HepG2 (cell line): ENCODE measurements at regions not wholly inside any gene's neighbourhood (a gene's known extent, or its start where the extent isn't known, plus 50 kb on each side); places are given as distances from the start of the nearest gene placed in this dataset.

Experiments
- EHMT2 ChIP-seq: fragments of 200-600 bp; sonication (generic); IDR thresholded peaks from 2 replicates; pipeline ENCODE4 v1.7.0; 2017; ENCODE audit warnings: antibody characterized with exemption, low read depth, low read length, borderline replicate concordance
- HNF4G ChIP-seq, 2 experiments: sonication (generic) in 1 of 2; formaldehyde crosslinking in 1 of 2; IDR thresholded peaks; 2 replicates each; pipeline versions ENCODE4 v1.4.0 to v1.6.1; 2011 to 2020; ENCODE audit warnings: borderline replicate concordance in 2 of 2, low read depth in 2 of 2, mild to moderate bottlenecking in 2 of 2, low read length in 1 of 2, missing genetic modification reagents in 1 of 2, moderate library complexity in 1 of 2
- IRF2 ChIP-seq: IDR thresholded peaks from 2 replicates; pipeline ENCODE4 v1.6.1; 2018; ENCODE audit warnings: missing genetic modification reagents, missing compliant biosample characterization
- KLF16 ChIP-seq, 2 experiments: sonication (generic) in 1 of 2; formaldehyde crosslinking in 1 of 2; IDR thresholded peaks; 2 replicates each; pipeline versions ENCODE4 v1.6.1 to v1.8.0; 2016 to 2023; ENCODE audit warnings: missing genetic modification reagents in 2 of 2, missing compliant biosample characterization in 1 of 2
- KMT2B ChIP-seq: IDR thresholded peaks from 2 replicates; pipeline ENCODE4 v1.6.1; 2016; ENCODE audit warnings: missing genetic modification reagents, missing compliant biosample characterization
- MAZ ChIP-seq, 2 experiments: sonication (generic) in 1 of 2; formaldehyde crosslinking in 1 of 2; IDR thresholded peaks; 2 replicates each; pipeline versions ENCODE4 v1.5.0 to v1.6.1; 2012 to 2020; ENCODE audit warnings: low read depth in 2 of 2, mild to moderate bottlenecking in 2 of 2, borderline replicate concordance in 1 of 2, improper control_type of control experiment in 1 of 2, low read length in 1 of 2, missing genetic modification reagents in 1 of 2, moderate library complexity in 1 of 2
- MIER2 ChIP-seq: IDR thresholded peaks from 2 replicates; pipeline ENCODE4 v1.6.1; 2016; ENCODE audit warnings: missing biosample characterization, missing genetic modification reagents
- POGZ ChIP-seq: sonication (generic); formaldehyde crosslinking; IDR thresholded peaks from 2 replicates; pipeline ENCODE4 v1.4.0; 2020; ENCODE audit warnings: mild to moderate bottlenecking, missing genetic modification reagents
- SP140L ChIP-seq: sonication (generic); formaldehyde crosslinking; IDR thresholded peaks from 2 replicates; pipeline ENCODE4 v1.4.0; 2020; ENCODE audit warnings: missing genetic modification reagents, borderline replicate concordance
- TBX2 ChIP-seq: sonication (generic); formaldehyde crosslinking; IDR thresholded peaks from 2 replicates; pipeline ENCODE4 v1.5.0; 2020; ENCODE audit warnings: missing genetic modification reagents, mild to moderate bottlenecking, borderline replicate concordance
- ZBTB1 ChIP-seq: sonication (generic); formaldehyde crosslinking; IDR thresholded peaks from 2 replicates; pipeline ENCODE4 v1.4.0; 2020; ENCODE audit warnings: missing genetic modification reagents, borderline replicate concordance
- ZNF614 ChIP-seq: IDR thresholded peaks from 2 replicates; pipeline ENCODE4 v1.6.1; 2018; ENCODE audit warnings: missing biosample characterization, missing genetic modification reagents, inconsistent platforms, borderline replicate concordance
- ZNF7 ChIP-seq: IDR thresholded peaks from 2 replicates; pipeline ENCODE4 v1.6.1; 2016; ENCODE audit warnings: missing biosample characterization, missing genetic modification reagents
- ZNF772 ChIP-seq: sonication (generic); formaldehyde crosslinking; IDR thresholded peaks from 2 replicates; pipeline ENCODE4 v1.5.0; 2020; ENCODE audit warnings: mild to moderate bottlenecking, missing genetic modification reagents
- ZNF780A ChIP-seq: sonication (generic); formaldehyde crosslinking; IDR thresholded peaks from 2 replicates; pipeline ENCODE4 v1.8.0; 2022; ENCODE audit warnings: mild to moderate bottlenecking, missing genetic modification reagents, moderate library complexity
- TF ChIP-seq, protein P1 (sequence below): sonication (generic); formaldehyde crosslinking; IDR thresholded peaks from 2 replicates; pipeline ENCODE4 v1.4.0; 2020; ENCODE audit warnings: mild to moderate bottlenecking, missing genetic modification reagents, borderline replicate concordance
- TF ChIP-seq, protein P2 (sequence below): sonication (generic); formaldehyde crosslinking; conservative IDR thresholded peaks from 2 replicates; pipeline ENCODE4 v1.8.1; 2023; ENCODE audit warnings: missing genetic modification reagents
- TF ChIP-seq, protein P3 (sequence below): IDR thresholded peaks from 2 replicates; pipeline ENCODE4 v1.6.1; 2016; ENCODE audit warnings: mild to moderate bottlenecking, missing biosample characterization, missing genetic modification reagents
- TF ChIP-seq, protein P4 (sequence below): sonication (generic); formaldehyde crosslinking; IDR thresholded peaks from 2 replicates; pipeline ENCODE4 v1.5.1; 2020; ENCODE audit warnings: mild to moderate bottlenecking, moderate library complexity, missing genetic modification reagents

DNA sequence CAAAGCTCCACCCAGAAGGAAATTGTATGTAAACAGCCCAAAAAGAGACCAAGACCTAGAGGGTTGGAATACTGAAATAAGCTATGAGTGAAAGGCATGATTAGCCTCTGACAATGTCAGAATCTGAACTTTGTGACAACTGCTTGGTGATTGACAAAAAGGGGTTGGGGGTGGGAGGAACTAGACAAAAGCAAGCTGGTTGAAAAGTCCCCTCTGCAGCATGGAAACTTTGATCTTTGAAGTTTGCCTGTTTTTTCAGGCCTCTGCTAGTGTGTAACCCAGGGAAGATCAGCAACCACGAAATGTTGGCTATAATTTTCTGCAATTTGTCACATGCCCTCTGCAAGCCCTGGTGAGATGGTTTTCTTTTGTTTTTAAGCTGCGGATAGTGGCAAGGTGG is 104.8 kb upstream of the SLC25A13 start (continued):
- TF ChIP-seq, protein P1, sequence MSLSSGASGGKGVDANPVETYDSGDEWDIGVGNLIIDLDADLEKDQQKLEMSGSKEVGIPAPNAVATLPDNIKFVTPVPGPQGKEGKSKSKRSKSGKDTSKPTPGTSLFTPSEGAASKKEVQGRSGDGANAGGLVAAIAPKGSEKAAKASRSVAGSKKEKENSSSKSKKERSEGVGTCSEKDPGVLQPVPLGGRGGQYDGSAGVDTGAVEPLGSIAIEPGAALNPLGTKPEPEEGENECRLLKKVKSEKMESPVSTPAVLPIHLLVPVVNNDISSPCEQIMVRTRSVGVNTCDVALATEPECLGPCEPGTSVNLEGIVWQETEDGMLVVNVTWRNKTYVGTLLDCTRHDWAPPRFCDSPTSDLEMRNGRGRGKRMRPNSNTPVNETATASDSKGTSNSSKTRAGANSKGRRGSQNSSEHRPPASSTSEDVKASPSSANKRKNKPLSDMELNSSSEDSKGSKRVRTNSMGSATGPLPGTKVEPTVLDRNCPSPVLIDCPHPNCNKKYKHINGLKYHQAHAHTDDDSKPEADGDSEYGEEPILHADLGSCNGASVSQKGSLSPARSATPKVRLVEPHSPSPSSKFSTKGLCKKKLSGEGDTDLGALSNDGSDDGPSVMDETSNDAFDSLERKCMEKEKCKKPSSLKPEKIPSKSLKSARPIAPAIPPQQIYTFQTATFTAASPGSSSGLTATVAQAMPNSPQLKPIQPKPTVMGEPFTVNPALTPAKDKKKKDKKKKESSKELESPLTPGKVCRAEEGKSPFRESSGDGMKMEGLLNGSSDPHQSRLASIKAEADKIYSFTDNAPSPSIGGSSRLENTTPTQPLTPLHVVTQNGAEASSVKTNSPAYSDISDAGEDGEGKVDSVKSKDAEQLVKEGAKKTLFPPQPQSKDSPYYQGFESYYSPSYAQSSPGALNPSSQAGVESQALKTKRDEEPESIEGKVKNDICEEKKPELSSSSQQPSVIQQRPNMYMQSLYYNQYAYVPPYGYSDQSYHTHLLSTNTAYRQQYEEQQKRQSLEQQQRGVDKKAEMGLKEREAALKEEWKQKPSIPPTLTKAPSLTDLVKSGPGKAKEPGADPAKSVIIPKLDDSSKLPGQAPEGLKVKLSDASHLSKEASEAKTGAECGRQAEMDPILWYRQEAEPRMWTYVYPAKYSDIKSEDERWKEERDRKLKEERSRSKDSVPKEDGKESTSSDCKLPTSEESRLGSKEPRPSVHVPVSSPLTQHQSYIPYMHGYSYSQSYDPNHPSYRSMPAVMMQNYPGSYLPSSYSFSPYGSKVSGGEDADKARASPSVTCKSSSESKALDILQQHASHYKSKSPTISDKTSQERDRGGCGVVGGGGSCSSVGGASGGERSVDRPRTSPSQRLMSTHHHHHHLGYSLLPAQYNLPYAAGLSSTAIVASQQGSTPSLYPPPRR, result no peak
- TF ChIP-seq POGZ (peak; percentile 30; the same call in 1 of the 2 replicates), KLF16 (CRISPR knock-in tag; IDR thresholded peaks at IDR 0.05) (no peak), TBX2 (peak; percentile 36; the same call in 1 of the 2 replicates), ZNF614 (0 out of 2 replicates have a peak, but pooled peaks have one; percentile 32), MAZ (IDR thresholded peaks at IDR 0.05; ENCODE audit: borderline replicate concordance, low read depth, low read length) (no peak), MAZ (CRISPR knock-in tag; IDR thresholded peaks at IDR 0.05; ENCODE audit: low read depth) (no peak), MIER2 (CRISPR knock-in tag) (no peak), ZNF772 (peak; percentile 43; the same call in 1 of the 2 replicates), EHMT2 (peak; percentile 90; the same call in 1 of the 2 replicates), ZNF780A (no peak), IRF2 (CRISPR knock-in tag) (peak; percentile 50; the same call in 1 of the 2 replicates), KMT2B (CRISPR knock-in tag) (no peak), HNF4G (IDR thresholded peaks at IDR 0.05; ENCODE audit: borderline replicate concordance, low read depth, low read length) (peak; percentile 92), HNF4G (CRISPR knock-in tag; IDR thresholded peaks at IDR 0.05; ENCODE audit: borderline replicate concordance, low read depth) (no peak; the same call in 1 of the 2 replicates), ZNF7 (CRISPR knock-in tag) (no peak), ZBTB1 (no peak), SP140L (no peak)
- TF ChIP-seq, protein P2, sequence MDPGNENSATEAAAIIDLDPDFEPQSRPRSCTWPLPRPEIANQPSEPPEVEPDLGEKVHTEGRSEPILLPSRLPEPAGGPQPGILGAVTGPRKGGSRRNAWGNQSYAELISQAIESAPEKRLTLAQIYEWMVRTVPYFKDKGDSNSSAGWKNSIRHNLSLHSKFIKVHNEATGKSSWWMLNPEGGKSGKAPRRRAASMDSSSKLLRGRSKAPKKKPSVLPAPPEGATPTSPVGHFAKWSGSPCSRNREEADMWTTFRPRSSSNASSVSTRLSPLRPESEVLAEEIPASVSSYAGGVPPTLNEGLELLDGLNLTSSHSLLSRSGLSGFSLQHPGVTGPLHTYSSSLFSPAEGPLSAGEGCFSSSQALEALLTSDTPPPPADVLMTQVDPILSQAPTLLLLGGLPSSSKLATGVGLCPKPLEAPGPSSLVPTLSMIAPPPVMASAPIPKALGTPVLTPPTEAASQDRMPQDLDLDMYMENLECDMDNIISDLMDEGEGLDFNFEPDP (CRISPR knock-in tag), result no peak
- TF ChIP-seq, protein P3, sequence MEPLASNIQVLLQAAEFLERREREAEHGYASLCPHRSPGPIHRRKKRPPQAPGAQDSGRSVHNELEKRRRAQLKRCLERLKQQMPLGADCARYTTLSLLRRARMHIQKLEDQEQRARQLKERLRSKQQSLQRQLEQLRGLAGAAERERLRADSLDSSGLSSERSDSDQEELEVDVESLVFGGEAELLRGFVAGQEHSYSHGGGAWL (CRISPR knock-in tag), result no peak
- TF ChIP-seq, protein P4, sequence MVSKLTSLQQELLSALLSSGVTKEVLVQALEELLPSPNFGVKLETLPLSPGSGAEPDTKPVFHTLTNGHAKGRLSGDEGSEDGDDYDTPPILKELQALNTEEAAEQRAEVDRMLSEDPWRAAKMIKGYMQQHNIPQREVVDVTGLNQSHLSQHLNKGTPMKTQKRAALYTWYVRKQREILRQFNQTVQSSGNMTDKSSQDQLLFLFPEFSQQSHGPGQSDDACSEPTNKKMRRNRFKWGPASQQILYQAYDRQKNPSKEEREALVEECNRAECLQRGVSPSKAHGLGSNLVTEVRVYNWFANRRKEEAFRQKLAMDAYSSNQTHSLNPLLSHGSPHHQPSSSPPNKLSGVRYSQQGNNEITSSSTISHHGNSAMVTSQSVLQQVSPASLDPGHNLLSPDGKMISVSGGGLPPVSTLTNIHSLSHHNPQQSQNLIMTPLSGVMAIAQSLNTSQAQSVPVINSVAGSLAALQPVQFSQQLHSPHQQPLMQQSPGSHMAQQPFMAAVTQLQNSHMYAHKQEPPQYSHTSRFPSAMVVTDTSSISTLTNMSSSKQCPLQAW (CRISPR knock-in tag), result peak; percentile 39; the same call in 1 of the 2 replicates
